Hypothalamus (tissue), 51 donors: ENCODE measurements at regions not wholly inside any gene's neighbourhood (a gene's known extent, or its start where the extent isn't known, plus 50 kb on each side); places are given as distances from the start of the nearest gene placed in this dataset.
A peak's percentile ranks its signal among the peaks of the same experiment; 100 is the strongest.
"Not testable (repeated sequence)": the region's sequence is repeated elsewhere in the genome, so short reads cannot be mapped to it uniquely, and the experiment has no call there.

Source experiments
- DNase-seq, 51 donors: peaks; one replicate each; lab custom pipeline; 2025; lab: John Stamatoyannopoulos, UW

DNA sequence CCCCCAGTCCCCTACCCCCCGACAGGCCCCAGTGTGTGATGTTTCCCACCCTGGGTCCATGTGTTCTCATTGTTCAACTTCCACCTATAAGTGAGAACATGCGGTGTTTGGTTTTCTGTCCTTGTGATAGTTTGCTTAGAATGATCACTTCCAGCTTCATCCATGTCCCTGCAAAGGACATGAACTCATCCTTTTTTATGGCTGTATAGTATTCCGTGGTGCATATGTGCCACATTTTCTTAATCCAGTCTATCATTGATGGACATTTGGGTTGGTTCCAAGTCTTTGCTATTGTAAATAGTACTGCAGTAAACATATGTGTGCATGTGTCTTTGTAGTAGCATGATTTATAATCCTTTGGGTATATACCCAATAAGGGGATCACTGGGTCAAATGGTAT, 208.2 kb upstream of the NEBL start:
- not testable (repeated sequence) for DNase-seq

DNA sequence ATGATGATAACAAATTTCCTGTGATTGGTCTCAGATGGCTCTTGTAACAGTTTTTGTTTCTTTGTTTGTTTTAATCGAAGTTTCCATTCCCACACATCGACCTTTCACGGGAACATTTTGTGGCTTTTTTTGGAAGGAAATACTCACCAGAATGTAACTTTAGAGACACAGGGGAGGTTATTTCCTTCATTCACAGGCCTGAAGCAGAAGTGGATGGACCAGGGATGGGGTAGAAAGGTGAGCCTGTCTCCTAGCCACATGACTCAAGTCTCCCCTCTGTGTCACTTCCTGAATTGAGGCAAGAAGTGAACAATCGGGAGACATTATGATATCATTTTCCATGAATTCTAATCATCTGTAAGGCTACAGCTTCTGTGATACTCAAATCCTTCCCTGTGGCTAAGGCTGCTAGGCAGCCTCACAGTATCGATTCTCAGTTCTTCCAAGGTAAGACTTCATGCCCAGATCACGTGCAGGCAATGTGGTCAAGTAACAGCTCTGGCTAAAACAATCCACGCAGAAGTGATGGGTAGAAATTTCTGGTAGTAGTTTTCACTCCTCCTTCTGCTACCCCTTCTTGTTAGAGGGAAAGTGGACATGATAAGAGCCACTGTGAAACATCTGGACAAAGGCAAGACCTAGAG, 203.9 kb upstream of the NEBL start:
- DNase-seq: peak in 1 of 51 donors; percentile 32

DNA sequence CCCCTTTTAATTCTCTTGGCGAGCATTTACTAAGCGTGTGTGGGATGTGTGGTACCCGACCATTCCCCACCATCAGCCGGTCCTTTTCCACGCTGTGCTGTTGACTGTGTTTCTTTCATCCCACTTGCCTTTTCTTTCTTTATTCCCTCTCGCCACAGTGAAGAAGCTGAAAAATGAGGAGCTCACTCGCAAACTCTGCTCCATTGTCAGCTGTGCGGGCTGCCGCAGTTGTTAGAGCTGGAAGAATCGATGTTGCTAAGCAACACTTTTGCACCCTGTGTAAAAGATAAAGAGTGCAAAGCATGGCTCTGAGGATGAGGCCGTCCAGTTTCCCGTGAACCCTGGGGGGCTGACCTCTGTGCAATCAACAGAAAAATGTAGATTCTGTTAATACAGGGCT, 203.1 kb upstream of the NEBL start:
- DNase-seq: peak in 17 of 51 donors; percentile 3 to 51 (median 14)

DNA sequence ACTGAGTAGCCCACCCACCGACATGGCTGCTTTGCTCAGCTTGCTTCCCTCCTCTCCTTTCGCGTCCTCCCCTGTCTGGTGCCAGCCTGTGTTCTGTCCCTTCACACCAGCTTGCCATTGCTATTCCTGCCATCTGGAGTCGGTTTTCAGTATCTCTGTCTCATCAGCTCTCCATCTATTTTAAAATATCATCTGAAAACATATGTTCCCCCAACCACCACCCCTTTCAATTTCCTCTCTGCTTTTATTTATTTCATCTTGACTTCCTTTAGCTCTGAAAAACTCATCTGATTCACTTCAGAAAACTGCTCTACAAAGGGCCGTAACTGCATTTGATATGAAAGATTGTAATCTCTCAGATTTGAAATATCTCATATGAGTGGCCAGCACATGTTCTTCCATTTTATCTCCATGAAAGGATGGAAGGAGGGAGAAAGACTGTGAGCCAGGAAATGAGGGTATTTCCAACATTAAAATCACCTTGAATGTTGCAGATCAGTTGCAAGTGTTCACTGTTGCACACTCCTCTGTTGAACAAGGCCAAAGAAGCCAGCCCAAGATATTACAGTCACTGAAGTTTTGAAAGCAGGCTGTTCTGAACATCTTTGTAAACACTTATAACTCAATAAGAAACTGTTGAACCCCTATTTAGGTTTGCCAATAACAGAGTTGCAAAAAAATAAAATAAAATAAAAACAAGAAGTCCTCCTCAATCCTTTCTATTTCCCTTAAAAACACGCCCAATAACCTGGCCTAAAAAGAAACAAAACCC, 202.4 kb upstream of the NEBL start:
- DNase-seq: peak in 2 of 51 donors; percentile 1 to 10

DNA sequence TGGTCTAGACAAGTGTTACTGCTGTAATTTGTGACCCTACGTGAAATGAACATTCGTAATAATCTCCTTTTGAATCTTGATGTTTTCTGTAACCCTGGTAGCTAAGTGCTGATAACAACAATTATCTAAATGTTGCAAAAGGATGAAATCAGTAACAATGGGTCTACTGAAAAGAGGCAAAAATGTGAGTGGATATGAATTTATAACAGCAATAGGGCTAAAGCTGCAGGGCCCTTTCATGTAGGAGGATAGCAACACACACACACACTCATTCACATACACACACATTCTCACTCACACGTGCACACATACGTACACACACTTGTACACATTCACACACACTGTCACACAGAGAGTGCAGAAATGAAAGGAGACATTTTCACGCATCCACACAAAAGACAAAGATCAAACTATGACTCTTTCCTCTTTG, 200.8 kb upstream of the NEBL start:
- no peak for DNase-seq

DNA sequence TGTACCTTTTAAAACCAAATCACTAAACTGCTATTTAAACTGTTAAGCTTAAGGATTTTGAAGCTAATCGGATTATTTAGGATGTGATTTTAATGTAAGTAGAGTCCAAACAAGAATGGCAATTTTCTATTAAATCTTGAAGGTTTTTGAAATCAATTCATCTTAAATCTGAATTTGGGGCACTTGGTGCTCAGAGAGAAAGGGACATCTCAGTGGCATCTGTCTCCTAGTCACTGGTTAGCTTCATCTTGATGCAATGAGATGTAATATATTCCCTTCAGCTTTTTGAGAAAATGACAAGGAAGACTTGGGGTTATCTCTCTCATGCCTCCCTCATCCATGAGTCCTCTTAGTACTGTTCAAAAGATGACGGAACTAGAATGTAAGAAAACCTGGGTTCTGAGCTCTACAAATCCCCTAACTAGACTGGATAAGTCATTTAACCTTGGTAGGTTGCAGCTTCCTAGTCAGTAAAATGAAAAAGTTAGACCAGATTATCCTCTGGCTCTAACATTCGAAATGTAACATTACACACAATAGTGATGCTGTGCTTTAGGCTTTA, 198.5 kb upstream of the NEBL start:
- DNase-seq: no peak

DNA sequence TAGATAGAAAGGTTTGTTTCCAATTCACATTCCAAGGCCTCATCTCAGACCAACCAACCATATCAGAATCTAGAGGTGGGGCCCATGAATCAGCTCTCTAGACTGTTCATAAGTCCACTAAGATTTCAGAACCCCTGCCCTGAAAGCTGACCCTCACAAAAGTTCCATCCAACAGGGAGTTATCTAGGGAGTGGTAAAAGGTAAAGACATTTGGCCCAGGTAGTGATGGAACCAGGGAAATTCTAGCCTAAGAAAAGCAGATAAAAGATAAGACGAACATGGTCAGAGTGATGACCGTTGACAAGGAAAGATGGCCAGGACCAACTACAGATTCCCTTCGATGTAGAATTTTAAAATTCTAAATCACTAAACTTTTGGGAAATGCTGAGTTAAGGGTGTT, 198.0 kb upstream of the NEBL start:
- DNase-seq: no peak

DNA sequence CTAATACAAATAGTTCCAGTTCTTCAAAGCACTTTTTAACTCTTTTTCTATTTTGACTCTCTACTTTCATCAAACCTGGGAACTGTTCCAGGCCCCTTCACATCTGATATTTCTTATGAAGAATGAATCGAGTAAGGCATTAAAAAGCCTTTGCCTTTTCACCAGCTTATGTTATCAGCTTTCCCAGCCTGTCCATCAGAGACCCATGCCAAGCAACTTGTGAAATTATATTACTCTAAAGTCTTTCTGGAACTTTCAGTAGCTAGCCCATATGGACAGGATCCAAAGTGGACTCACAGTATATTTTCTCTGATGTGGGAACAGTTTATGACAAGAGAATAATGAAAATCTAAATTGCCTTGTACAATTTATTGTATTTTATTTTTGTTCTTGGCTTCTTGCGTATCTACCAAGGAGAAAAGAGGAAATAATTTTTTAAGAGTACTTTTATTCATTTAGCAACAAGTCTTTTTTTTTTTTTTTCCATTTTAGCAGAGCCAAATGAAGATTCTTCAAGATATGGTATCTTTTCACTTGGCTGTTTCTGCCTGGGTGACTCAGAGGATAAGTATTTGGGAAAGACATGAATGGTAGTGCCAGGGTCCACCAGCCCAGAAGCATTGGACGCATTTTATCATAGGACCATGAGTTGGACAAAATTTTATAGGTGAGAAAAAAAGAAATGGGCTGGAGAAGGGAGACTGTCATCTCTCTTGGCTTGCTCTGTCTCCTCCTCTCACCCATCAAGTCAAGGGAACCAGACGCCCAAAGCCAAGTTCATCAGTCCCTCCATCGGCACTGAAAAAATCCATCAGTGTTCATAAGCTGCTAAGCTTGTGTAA, 195.8 kb upstream of the NEBL start:
- no peak for DNase-seq

DNA sequence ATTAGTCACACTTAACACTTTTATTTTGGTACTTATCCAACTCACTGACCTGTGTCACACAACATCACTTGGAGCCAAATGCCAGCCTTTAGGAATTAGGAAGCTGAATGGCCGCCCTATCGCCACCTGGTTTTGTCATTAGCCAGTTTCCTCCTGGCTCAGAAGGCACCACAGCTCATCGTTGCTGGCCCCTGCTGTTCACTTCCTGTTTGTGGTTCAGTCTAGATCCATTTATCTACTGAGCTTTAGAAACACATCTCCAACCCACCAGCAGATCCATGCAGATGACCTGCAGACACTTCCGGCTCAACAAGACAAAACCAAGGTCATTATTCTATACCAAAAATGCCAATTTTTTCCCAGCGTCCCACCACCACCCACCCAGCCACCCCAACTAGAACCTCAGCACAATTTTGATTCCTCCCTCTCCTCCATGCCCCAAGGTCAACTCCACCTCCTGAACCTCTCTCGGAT, 193.5 kb upstream of the NEBL start:
- DNase-seq: no peak

DNA sequence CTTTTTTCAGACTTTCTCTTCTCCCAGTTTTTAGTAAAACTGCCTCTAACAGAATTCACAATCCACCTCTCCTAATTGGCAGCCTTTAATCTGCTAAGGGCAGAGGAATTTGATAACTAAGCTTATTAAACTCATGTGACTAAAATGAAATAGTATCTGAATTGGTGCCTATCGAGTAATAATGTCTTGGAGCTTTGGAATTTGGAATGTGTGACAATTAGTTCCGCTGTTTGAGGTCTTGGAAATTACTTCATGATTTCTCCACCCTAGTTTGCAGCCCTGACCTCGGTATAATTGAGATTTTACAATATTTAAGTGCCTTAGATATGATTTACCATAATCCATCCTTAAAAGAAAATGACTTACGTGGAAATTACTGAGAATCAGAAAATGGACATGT, 190.4 kb upstream of the NEBL start:
- no peak for DNase-seq

DNA sequence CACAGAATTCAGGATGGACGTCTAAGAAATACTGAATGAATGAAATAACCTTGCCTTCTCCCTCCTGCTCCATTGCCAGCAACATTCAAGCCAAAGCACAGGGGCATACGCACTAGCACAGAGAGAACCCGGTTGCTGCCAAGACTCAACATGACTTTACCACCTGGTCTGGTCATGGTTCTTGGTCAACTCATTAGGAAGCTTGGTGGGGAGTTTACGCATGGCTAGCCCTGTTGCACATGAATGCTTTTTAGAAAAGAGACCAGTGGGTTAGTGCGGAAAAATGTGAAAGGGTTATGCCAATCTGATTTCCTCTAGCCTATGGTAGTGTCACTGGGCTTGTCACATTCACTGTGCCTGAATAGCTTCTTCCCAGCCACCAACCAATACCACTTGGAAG, 187.6 kb upstream of the NEBL start:
- DNase-seq: peak in 1 of 51 donors; percentile 25

DNA sequence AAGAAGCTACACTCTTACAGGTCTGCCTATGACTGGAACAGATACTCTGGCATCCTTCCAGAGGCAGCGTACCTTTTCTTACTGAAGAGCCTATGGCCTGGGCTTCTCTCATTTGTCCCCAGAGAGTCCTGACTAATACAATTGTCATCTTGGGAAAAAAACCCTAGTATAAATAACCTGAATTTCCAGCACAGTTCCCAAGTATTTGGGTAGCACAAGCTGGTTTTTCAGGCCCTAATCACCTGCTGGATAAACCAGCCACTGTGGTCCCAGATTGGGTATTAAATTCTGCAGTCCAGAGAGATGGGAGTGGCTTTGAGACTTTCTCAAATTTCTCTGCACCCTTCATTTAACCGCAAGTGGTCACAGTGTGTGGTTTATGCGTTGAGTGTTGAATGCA, 186.8 kb upstream of the NEBL start:
- DNase-seq: no peak

DNA sequence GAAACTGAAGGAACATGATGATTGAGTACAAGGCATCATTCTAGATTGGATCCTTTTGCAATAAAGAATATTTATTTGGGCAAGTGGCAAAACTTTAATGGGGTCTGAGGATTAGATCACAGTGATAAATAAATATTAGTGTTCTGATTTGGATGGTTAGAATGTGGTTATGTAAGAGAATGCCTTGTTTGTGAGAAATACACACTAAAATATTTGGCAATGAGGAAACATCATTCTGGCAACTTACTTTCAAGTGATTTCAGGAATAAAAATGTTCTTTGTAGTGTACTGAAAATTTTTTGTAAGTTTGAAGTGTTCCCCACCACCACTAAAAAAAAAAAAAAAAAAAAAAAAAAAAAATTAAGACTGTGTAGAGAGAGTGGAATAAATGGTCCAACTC, 185.1 kb upstream of the NEBL start:
- DNase-seq: no peak

DNA sequence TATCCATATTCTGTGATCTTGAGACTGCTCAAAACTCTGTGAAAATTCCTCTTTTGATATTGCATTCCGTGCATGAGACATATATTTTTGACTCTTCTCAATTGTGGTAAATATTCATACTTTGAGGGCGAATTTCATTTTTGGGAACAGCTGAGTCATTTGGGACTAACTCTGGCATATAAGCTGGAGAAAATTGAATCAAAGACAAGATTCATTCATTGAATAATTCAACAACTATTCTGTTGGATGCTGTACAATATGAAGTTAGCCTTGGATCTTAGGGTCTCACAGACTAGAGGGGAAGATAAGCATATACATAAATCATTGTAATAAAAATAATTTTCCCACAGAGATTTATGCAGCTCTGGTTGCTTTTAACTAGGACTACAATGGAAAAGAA, 183.2 kb upstream of the NEBL start:
- no peak for DNase-seq

DNA sequence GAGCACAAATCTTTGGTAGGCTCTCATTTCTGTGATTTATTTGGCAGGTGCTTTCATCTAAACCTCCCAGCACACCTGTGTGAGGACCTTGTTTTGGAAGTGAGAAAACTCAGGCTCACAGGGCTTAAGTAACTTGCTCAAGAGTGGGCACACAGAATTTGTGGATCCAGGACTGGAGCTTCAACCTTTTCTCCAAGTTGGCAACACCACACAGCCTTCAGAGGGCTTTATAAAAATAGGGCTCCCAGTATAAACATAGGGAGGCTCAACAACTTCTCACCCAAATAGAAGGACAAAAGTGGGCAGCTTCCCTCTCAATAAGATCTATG, 182.2 kb upstream of the NEBL start:
- DNase-seq: no peak

DNA sequence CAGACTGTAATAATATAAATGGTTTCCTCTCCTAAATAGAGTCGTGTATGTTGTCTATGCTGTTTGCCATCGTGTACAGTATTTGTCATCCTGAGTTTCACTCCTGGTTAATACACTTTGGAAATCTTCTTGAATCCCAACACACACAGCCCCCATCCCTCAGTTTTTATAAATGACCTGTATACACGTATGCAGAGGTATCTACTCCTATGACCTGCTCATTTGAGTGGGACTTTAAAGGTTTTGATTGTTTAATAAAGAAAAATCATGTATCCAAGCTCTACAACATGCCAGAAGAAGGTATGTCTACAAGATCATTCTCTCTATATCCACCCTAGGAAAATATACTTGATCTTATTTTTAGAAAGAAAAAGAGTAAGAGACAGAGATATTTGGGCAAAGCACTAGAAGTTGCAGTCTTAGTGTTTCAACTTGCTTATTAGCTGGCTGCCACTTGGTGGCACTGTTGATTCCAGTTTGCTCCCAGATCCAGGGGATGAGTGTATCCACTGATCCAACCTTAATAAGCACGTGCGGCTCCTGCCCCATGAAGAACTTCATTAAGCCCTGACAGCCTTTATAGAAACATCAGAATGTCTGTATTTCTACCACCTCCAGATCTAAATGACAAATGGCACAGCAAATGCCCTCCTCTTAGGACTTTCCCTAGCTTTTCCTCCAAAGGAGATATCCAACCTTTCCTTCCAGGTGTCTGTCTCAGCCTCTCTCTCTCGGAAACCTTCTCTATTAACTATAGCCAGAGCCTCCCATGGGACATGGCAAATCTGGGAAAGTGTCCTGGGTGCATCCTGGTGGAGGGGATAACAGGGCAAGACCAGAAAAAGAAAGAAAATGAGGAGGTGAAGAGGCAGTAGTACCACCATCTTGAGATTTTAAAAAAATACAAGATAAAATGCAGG, 181.6 kb upstream of the NEBL start:
- peak in 30 of 51 donors; percentile 4 to 66 (median 30) for DNase-seq

DNA sequence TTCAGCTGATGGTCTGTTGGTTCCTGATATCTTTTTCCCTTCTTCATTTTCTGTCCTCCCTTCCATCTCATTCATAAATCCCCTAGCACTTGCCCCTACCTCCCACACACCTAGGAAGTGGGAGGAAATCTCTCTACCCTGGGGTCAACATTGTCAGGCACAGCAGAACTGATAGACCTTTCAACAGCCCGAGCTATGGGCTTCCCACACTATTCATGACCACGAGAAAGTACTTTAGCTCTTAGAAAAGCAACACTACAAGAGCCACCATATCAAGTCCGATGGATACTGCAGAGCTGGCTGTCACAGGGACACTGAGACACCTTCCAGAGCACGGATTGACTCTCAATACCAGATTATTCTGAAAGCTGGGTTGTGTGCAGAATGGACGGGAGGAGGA, 180.6 kb upstream of the NEBL start:
- no peak for DNase-seq

DNA sequence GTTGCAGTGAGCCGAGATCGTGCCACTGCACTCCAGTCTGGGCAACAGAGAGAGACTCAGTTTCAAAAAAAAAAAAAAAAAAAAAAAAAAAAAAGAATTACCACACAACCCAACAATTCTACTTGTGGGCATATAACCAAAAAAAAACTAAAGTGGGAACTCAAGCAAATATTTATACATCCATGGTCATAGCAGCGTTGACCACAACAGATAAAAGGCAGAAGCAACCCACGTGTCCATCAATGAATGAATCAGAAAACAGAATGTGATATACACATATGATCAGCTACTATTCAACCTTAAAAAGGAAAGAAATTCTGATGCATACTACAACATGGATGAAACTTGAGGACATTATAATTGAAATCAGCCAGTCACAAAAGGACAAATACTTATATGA, 179.3 kb upstream of the NEBL start:
- no peak for DNase-seq

DNA sequence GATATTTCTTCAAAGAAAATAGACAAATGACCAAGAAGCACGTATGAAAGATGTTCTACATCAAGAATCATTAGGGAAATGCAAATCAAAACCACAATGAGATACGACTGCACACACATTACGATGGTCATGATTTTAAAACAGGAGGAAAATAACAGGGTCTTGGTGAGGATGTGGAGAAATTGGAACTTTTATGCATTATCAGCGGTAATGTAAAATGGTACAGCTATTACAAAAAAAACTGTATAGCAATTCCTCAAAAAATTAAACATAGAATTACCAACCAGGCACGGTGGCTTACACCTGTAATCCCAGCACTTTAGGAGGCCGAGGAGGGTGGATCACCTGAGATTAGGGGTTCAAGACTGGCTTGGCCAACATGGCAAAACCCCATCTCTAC, 178.8 kb upstream of the NEBL start:
- no peak for DNase-seq

DNA sequence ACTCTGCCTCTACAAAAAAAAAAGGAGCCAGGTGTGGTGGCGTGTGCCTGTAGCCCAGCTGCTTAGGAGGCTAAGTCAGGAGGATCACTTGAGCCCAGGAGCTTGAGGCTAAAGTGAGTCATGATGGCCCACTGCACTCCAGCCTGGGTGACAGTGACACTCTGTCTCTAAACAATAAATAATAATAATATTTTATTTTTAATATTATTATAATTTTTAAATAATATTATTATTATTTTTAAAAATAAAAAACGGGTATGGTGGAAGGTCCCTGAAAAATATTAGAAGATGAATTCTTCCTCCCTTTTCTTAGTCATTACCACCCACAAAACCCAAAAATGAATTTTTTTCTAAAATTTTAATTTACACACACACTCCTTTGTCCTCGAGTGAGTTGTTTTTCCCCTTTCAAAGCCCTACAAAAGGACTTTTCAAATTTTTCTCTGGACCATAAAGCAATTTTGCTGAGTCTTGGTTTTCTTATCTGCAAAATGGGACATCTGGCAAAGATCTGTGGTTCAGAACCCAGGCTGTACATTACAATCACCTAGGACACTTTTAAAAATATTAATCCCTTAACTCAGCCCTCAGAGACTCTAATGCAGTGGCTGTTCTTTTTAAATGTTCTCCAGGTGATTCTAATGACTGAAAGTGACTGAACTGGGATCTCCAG, 174.0 kb upstream of the NEBL start:
- no peak for DNase-seq
